ENCODE measurements at regions not wholly inside any gene's neighbourhood (a gene's known extent, or its start where the extent isn't known, plus 50 kb on each side); places are given as distances from the start of the nearest gene placed in this dataset.

DNA sequence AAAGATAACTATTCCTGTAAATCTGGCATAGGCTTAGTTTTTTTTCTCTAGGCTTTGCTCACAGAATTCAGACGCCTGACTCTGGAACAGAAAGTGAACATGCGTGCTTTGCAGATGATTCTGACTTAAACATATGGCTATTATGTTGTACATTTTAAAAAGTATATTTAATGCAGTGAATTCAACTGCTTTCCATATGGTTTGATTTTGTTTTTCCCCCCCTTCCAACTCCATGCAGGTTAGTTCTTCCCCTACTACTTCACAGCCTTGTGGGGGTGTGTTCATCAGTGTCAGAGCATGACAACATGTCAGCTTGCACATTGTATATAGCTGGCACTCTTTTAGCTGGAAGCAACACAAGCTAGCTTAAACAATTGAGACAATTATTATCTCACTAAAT lies 226.8 kb downstream of the TMEM167A start:
- DNase-seq (ENCODE audit: low read depth in 2 of 2) = no peak

DNA sequence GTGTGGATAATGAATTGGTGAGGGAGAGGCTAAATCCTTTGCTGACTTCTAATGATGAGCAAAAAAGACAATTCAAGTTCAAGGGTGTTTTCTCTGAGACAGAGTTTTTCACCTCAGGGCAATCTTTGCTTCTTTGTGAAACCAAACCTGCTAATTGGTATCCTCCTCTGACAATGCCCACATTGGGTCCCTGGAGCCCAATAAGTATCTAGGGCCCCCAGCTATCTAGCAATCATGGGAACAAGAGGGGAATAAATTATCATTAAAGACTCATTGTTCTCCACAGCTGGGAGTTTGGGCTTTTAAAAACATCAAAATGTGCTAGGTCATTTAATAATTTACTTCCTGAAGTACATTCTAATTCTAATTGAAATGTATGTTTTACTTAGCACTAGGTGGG lies 227.3 kb downstream of the TMEM167A start:
- no peak for DNase-seq (ENCODE audit: low read depth in 2 of 2)

DNA sequence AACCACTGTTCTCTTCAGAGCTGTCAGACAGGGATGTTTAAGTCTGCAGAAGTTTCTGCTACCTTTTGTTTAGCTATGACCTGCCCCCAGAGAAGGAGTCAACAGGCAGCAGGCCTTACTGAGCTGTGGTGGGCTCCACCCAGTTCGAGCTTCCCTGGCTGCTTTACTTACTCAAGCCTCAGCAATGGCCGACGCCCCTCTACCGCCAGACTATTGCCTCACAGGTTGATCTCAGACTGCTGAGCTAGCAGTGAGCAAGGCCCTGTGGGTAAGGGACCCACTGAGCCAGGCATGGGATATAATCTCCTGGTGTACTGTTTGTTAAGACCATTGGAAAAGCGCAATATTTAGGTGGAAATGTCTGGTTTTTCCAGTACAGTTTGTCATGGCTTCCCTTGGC lies 229.6 kb downstream of the TMEM167A start:
- DNase-seq (ENCODE audit: low read depth in 2 of 2) = no peak

DNA sequence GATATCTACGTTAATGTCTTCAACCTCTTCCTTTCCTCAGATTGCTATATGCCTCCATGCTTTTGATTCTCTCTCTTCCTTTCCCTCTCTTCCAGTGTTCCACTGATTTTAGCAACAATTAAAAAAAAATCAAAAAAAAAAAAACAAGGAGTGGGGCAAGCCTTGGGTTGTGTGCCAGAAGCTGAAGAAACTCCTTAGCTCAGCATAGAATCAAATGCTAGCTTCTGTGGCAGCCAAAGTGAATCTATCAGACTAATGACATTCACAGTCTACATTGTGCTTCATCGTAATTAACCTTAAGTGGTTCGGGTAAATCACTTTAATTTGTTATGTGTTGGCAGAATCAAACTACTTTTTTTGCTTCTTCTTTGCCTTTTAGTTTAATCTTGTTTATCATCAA lies 237.3 kb downstream of the TMEM167A start:
- no peak for DNase-seq (ENCODE audit: low read depth in 2 of 2)

DNA sequence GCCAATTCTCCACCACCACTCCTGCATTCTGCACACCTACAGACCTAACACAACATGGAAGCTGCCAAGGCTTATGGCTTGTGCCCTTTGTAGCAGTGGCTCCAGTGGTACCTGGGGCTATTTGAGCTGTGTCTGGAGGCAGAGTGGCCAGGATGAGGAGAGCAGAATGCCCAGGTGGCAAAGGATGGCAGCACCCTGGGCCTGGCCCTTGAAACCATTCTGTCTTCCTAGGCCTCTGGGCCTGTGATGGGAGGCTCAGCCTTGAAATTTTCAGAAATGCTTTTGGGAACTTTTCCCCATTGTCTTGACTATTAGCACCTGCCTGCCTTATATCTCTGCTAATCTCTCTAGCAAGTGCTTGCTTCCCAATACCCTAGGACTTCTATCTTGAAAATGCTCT lies 241.7 kb downstream of the TMEM167A start:
- DNase-seq (ENCODE audit: low read depth in 2 of 2) = no peak

DNA sequence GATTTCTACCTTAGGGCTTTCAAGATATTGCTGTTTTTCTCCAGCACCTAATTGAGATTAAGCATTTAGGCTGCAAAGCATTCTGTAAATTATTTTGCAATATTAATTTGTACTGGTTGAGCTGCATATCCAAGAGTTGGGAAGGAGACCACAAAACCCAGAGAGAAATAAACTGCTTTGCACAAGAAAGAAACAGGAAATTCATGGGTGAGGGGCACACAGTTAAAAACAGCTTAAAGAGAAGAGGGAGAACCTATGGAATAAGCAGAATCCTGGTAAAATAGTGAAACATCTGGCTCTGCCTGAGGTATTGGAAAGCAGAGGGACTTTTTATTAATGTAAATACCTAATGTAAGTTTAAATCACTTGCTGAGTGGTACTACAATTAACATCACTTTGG lies 243.0 kb downstream of the TMEM167A start:
- no peak for DNase-seq (ENCODE audit: low read depth in 2 of 2)

DNA sequence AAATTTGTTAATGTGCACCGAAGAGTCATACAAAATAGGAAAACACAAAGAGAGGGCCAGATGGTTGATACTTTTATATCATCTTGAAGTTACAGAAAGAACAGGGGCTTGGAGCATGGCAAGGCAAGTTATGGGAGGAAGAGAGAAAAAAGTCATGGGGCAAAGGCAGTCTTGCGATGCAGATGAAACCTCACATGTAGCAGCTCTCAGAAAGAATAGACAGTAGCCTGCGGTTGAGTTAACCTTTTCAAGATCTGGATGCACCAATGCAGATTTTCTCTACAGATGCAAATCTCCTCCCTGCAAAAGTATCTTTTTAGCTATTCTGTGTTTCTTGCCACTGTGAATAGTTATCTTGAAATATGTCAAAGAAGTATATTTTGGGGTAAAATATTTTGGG lies 243.9 kb downstream of the TMEM167A start:
- no peak for DNase-seq (ENCODE audit: low read depth in 2 of 2)

DNA sequence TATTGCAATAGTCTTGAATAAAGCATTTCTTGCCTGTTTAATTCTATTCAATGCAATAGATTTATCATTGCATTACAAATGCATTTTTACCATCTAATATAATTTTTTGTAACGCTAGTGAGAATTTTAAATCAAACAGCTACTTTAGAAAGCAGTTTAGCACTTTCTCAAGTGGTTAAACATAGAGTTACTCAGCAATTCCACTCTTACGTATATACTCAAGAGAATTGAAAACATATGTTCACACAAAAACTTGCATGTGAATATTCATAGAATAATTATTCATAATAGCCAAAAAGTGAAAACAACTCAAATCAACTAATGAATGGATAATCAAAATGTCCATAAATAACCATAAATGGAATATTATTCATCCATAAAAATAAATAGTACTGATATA lies 244.7 kb downstream of the TMEM167A start:
- no peak for DNase-seq (ENCODE audit: low read depth in 2 of 2)

DNA sequence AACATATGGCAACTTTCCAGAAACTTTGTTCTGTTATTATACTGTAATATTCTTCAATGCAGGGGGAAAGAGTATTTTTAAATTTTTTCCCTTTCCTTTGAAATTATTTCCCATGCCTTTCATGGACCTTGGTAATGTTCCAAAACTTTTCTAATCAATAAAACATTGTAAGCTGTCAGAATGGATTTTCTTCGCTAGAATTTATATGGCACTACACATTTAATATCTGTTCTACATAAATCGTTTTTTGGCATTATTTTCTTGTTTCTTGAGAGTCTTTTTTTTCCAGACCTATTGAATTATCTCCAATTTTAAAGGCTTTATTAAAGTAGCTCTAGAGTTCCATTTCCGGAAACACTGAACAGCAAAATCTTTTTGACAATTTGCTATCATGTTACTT lies 249.0 kb downstream of the TMEM167A start:
- DNase-seq (ENCODE audit: low read depth in 2 of 2) = no peak

DNA sequence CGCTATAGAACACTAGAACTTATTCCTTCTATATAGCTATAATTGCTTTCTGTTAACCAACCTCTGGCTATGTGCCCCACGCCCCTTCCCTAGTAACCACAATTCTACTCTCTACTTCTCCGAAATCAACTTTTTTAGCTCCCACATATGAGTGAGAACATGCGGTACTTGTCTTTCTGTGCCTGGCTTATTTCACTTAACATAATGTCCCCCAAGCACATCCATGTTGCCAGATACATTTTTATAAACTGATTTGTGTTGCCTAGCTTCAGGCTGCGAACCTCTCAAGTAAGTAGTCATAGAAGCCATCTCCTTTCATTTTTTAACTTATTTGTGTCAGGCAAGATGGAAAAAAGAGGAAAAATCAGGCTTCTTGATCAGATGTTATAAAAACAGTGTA lies 249.5 kb downstream of the TMEM167A start:
- no peak for DNase-seq (ENCODE audit: low read depth in 2 of 2)

DNA sequence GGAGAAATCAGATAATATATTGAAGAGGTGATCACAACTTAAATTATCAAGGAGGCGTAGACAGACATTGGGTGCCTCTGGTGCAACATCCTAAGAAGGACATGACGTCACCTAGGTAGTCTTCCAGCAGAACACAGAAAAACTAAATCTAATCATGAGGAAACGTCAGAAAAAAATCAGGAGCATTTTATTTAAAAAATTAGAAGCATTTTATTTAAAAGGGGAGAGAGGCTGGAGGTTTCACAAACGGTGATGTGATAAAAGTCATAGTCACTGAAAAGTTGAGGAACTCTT lies 254.6 kb downstream of the TMEM167A start:
- DNase-seq (ENCODE audit: low read depth in 2 of 2) = no peak

DNA sequence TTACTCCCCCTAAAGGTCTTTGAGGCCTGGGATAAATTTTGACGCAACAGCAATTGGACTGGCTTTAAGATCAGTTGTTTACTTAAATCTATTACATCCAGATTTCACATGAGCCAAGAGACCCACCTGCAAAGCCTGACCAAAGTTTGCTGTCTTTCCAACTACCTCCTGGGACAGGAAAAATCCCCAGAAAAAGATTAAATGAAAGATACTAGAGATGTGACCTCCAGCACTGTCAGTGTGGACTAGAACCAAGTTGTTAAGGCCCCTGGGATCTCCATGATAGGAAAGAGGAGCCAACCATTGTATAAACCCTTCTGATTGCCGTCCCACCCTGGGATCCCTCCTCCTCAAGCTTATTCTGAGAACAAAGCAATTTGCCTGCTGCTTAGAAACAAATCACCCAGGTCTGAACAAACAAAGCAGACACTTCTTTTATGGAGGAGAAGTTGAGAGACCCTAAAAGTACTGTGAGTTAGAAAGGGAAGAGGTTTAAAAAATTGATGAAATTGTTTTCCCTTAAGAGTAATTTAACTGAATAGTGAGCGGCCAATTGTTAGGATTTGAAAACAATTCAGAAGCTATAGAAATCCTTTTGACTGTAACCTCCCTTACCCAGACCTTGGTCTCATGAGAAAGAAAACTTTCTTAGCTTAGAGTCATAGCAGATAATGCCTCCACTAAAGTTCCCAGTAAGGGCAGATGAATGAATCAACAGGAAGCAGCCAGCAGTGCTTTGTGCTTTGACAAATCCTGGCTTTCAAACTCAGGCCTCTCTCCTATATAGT lies 255.2 kb downstream of the TMEM167A start:
- DNase-seq (ENCODE audit: low read depth in 2 of 2) = no peak

DNA sequence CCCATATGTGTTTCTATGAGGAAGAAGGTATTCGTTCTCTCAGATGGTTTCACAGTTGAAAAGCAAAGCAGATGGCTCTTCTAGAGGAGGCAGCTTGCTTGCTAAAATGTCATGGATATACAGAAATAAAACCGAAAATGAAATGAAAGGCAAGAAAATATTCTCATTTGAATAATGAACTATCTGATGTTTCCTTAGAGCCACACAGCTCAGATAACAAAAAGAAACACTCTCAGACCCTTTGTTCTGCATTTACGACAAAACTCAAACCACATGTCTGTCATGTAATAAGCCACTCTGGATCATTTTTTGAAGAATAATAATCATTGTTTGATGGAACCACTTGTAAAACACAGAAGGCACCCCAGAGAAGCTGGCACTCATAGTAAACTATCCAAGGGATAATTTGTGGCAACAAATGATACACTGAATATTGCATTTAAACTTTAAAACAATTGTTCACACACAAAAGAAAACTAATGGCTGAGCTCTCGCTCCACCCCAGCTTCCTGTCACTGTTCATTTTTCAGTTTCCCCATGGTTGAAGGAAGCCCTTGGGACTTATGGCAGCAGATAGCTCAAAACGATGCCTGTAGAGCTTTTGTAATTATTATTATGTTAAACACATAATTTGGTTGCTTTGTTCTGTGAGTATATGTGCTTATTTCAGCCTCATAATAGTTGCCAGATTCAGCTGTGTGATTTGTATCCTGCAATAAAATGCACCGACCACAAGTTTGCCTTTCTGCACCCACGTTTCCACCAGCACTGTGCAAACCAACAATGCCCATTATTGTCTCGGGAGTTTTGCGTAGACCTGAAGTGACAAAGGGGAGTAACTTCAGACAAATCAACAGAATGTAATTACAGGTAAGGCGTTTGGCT lies 256.0 kb downstream of the TMEM167A start:
- no peak for DNase-seq (ENCODE audit: low read depth in 2 of 2)

DNA sequence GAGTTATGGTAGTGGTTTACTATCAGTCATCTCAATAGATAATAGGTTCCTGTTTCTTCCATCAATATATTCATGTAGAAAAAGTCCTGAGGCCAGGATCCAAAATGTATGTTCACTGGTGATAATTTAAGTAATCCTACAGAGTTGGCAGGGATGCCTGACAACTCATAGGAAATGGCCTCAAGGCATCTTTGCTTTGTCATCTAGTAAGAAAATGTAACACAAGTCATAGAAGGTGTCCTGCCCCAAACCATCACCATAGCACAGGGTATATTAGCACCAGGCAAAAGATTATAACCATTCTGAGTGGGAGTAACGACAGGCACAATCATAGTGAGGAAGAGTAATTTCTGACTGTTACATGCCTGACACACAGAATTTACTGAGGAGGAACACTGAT lies 257.0 kb downstream of the TMEM167A start:
- no peak for DNase-seq (ENCODE audit: low read depth in 2 of 2)

DNA sequence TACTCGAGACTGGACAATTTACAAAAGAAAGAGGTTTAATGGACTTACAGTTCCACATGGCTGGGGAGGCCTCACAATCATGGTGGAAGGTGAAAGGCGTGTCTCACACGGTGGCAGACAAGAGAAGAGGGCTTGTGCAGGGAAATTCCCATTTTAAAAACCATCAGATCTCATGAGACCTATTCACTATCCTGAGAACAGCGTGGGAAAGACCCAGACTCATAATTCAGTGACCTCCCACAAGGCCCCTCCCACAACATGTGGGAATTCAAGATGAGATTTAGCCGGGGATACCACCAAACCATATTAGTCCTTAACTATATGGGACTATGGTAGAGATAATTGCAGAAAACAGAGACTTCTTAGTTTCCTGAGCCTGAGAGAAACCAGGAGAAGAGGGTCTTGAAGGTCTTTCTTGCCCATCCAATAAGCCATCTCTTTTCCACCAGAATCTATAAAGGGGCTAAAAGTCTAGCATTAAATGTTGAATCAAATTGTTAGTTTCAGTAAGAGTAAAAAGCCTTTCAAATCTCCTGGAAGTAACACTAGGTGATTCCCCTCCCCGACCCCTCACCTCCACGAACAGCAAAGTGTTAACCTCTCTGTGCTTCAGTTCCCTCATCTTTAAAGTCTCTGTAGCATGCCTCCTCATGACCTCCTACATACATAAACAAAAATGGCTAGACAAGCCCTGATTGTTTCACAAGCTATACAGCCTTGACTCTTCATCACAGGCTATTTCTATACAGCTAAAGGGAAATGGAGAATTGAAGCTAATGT lies 259.1 kb downstream of the TMEM167A start:
- DNase-seq (ENCODE audit: low read depth in 2 of 2) = no peak

DNA sequence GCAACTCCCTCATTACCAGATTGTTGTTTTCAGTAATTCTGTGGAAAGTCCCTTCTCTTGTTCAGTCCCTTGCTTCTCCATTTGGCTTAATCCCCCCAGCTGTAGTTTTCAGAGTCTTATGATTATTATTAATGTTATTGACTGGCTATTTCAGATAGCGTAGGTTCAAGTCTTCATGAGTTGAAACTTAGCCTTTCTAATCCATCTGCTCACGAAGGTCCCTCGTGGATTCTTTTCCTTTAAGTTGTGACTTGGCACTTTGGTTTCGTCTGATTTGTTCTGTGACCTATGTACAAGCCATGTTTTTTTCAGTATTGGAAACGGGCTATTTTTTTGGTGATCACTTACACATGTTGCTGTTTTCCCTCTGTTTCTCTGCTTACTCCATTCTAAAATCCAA lies 260.3 kb downstream of the TMEM167A start:
- no peak for DNase-seq (ENCODE audit: low read depth in 2 of 2)

DNA sequence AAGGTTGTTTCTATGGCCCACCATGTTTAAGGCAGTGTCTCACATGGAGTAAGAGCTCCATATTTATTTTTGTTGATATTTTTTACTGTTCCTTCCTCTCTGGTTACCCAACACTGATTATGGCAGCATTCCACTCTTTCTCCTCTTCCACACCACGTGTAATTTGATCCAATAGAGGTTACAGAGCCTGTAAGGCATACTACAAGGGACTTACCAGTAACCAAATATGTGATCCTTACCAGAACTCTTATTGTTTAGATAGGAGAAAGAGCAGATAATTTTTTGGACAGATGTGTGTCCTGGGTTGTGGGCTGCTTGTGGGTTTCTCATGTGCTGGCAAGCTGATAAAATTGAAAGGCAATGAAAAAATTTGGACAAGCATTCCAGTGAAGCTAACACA lies 261.3 kb downstream of the TMEM167A start:
- no peak for DNase-seq (ENCODE audit: low read depth in 2 of 2)

DNA sequence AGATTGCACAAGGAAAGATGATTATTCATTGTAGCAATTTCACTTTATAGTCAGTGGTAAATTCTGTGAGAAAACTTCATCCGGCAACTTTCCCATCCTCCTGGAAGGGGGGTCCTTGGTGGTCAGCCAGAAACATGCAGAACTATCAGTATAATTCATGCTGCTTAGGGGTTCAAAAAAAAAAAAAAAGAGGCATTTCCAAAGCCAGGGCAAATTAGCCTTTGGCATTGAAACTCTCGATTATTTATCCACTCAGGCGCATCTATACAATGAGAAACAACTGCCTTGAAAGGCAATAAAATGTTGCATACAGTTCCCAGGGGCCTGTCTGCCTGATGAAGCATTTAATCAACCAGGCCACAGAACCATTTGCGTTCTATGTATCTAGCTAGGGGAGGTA lies 263.3 kb downstream of the TMEM167A start:
- DNase-seq (ENCODE audit: low read depth in 2 of 2) = no peak

DNA sequence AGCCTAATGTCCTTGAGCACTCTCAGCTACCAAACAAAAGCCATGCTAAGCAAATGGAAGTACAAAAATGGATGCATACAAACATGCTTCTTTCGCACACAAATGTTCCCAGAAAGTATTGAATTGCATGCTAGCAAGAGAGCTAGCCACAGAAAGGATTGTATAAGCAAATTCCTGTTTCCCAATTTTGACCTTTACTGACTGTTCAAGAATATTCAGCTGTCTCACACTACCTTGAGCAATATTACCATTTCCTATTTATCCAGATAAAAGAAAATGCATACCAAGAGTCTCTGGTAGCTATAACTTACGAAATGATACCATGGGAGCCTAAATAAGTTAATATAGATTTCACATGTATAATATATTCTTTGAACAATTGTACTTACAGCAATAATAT lies 264.6 kb downstream of the TMEM167A start:
- DNase-seq (ENCODE audit: low read depth in 2 of 2) = no peak

DNA sequence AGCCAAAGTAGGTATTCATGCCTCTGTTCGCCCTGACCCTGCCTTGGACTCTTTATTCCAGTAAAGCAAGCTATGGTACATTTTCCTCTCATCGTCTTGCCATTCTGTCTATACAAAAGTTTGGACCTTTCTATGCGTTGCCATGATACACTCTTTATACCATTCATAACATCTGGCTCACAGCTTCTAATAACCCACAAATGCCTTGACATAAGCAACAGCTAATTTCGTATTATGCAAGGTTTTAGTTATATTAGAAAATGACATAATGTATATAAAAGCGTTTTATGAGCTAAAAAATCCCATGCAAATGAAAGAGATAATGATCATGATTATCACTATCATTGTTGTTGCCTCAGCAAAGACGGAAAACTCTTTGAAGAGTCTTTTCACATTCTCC lies 265.7 kb downstream of the TMEM167A start:
- DNase-seq (ENCODE audit: low read depth in 2 of 2) = no peak

DNA sequence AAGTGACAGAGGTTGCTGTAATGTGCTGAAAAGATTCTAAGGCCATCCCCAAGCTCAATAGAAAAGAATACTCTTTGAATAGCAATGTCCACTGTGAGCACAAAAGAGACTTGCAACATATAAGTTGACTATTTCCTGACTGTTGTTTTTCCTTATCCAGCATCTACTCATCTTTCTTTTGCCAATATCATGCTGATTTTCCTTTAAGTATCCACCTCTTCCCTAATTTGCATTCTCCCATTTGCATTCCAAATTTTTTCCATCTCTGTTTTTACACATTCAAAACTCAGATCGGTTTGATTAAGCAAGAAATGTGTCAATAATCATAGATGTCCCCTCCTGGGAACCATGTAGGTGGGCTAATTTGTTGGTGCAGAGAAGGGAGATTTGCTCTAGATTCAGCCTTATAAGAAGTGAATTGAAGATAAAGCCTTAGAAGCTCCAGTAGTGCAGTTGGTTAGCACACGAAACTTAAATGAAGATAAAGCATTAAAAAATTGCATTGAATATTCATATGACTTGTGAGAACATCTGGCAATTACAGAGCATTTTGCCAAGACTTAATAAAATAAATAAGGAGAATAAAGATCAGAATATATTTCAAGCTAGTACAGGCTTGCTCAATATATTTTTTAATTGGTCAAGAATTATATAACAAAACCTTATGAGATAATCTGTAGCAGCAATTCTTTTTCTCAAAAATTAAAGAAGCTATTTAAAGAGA lies 267.6 kb downstream of the TMEM167A start:
- DNase-seq (ENCODE audit: low read depth in 2 of 2) = no peak

DNA sequence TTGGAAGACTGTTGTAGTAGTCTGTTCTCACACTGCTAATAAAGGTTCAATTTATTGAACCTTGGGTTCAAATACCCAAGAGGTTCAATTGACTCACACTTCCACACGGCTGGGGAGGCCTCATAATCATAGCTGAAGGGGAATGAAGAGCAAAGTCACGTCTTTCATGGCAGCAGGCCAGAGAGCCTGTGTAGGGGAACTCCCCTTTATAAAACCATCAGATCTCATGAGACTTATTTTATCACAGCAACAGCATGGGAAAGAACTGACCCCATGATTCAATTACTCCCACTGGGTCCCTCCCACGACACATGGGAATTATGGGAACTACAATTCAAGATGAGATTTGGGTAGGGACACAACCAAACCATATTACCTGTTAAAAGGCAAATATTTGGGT lies 268.2 kb downstream of the TMEM167A start:
- no peak for DNase-seq (ENCODE audit: low read depth in 2 of 2)
